ENCODE measurements at regions not wholly inside any gene's neighbourhood (a gene's known extent, or its start where the extent isn't known, plus 50 kb on each side); places are given as distances from the start of the nearest gene placed in this dataset.

DNA sequence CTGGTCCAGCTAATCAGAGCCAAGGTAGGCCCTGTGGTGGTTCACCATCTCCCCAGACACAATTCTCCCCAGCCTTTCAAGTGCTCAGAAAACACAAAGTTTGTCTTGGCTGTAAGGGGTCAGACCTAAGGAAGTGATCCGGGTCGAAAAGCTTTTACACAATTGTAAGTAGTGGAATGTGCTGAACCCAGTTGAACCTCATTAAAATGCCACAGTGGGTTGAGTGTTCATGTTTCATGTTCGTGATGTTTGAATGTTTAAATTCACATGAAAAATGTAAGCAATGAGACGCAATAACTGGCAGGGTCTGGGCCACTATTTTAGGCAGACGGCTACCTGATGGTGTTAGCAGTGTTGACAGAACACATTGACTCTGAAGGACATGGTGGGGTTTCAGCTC is 60.9 kb upstream of the JDP2 start:
- POLR2A ChIA-PET: no interaction called here
- CTCF ChIA-PET: no interaction called here

More for the DNA sequence above, 60.9 kb upstream of the JDP2 start:
- H3K9me2 ChIP-seq (ENCODE audit: insufficient read depth): no peaks in the 10 kb centered on the region
- no peaks in the 10 kb centered on the region for H3K9me3 ChIP-seq (ENCODE audit: control insufficient read depth in 1 of 2, insufficient read depth in 1 of 2, low read depth in 1 of 2, low read length in 2 of 2)
- TF ChIP-seq, protein P1, sequence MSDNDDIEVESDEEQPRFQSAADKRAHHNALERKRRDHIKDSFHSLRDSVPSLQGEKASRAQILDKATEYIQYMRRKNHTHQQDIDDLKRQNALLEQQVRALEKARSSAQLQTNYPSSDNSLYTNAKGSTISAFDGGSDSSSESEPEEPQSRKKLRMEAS (IDR thresholded peaks at IDR 0.05): no peak
- no peak for TF ChIP-seq CEBPB (IDR thresholded peaks at IDR 0.05; ENCODE audit: low read depth)
- TF ChIP-seq SIN3A (IDR thresholded peaks at IDR 0.05; ENCODE audit: low read depth): no peak
- TF ChIP-seq FOSL1 (IDR thresholded peaks at IDR 0.05; ENCODE audit: low read depth): no peak
- no peak for TF ChIP-seq EZH2 (IDR thresholded peaks at IDR 0.05)
- TF ChIP-seq, protein P2, sequence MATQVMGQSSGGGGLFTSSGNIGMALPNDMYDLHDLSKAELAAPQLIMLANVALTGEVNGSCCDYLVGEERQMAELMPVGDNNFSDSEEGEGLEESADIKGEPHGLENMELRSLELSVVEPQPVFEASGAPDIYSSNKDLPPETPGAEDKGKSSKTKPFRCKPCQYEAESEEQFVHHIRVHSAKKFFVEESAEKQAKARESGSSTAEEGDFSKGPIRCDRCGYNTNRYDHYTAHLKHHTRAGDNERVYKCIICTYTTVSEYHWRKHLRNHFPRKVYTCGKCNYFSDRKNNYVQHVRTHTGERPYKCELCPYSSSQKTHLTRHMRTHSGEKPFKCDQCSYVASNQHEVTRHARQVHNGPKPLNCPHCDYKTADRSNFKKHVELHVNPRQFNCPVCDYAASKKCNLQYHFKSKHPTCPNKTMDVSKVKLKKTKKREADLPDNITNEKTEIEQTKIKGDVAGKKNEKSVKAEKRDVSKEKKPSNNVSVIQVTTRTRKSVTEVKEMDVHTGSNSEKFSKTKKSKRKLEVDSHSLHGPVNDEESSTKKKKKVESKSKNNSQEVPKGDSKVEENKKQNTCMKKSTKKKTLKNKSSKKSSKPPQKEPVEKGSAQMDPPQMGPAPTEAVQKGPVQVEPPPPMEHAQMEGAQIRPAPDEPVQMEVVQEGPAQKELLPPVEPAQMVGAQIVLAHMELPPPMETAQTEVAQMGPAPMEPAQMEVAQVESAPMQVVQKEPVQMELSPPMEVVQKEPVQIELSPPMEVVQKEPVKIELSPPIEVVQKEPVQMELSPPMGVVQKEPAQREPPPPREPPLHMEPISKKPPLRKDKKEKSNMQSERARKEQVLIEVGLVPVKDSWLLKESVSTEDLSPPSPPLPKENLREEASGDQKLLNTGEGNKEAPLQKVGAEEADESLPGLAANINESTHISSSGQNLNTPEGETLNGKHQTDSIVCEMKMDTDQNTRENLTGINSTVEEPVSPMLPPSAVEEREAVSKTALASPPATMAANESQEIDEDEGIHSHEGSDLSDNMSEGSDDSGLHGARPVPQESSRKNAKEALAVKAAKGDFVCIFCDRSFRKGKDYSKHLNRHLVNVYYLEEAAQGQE (IDR thresholded peaks at IDR 0.05; ENCODE audit: low read depth): no peak
- TF ChIP-seq ELF1 (IDR thresholded peaks at IDR 0.05; ENCODE audit: borderline replicate concordance, low read depth): no peak
- TF ChIP-seq CBX3 (IDR thresholded peaks at IDR 0.05; ENCODE audit: low read depth): no peak
- no peak for TF ChIP-seq YY1 (IDR thresholded peaks at IDR 0.05; ENCODE audit: extremely low read depth, insufficient replicate concordance, low read depth, low read length)
- no peak for TF ChIP-seq RAD21 (IDR thresholded peaks at IDR 0.05; ENCODE audit: low read depth)
- TF ChIP-seq JUND (IDR thresholded peaks at IDR 0.05): no peak
- no peak for TF ChIP-seq POLR2AphosphoS5 (IDR thresholded peaks at IDR 0.05; ENCODE audit: low read depth, low read length)
- no peak for TF ChIP-seq ZNF274 (IDR thresholded peaks at IDR 0.05; ENCODE audit: low read depth, low read length)
- TF ChIP-seq TCF7L2 (IDR thresholded peaks at IDR 0.05; ENCODE audit: borderline replicate concordance, extremely low read depth, insufficient read depth, insufficient read length): no peak
- TF ChIP-seq, protein P3, sequence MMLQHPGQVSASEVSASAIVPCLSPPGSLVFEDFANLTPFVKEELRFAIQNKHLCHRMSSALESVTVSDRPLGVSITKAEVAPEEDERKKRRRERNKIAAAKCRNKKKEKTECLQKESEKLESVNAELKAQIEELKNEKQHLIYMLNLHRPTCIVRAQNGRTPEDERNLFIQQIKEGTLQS (IDR thresholded peaks at IDR 0.05): no peak
- intact Hi-C loops (cut with micrococcal nuclease): no loop called here
- RAD21 ChIA-PET (ENCODE audit: low non-redundant PET in 1 of 2, low total read pairs in 2 of 2, uncharacterized antibody in 2 of 2, unreplicated experiment in 2 of 2): no interaction called here
- H4K20me1 ChIP-seq (ENCODE audit: insufficient read depth): no peaks in the 10 kb centered on the region
- BruUV-seq (replicated peaks): no TSS peak
- DNase-seq (ENCODE audit: low read depth, low spot score) (no peak), ATAC-seq (no peak)
- H3K27ac ChIP-seq (ENCODE audit: low read depth, low read length): no peak overlapping the region
- H3K4me3 ChIP-seq (replicated peaks in 1 of 2; ENCODE audit: low read depth in 1 of 2, low read length in 2 of 2): no peak overlapping the region
- no peak overlapping the region for H3K9ac ChIP-seq (ENCODE audit: low read length)
- H3K4me1 ChIP-seq (ENCODE audit: control insufficient read depth in 1 of 2, insufficient read depth in 2 of 2, low read length in 2 of 2): no peaks in the 10 kb centered on the region
- peaks cover 27% of the 10 kb centered on the region for H3K27me3 ChIP-seq (ENCODE audit: insufficient read depth, low read length)
- no peak overlapping the region for H2AFZ ChIP-seq (ENCODE audit: low read depth, low read length, poor library complexity, severe bottlenecking)
- H3K36me3 ChIP-seq (ENCODE audit: control insufficient read depth in 1 of 2, insufficient read depth in 2 of 2, low read length in 2 of 2): no peaks in the 10 kb centered on the region
- H3K4me2 ChIP-seq (ENCODE audit: low read length): no peak overlapping the region
- H3K79me2 ChIP-seq (ENCODE audit: insufficient read depth, low read length): no peaks in the 10 kb centered on the region

Data from HCT116 (cell line).